WTC11 (cell line): ENCODE measurements at regions not wholly inside any gene's neighbourhood (a gene's known extent, or its start where the extent isn't known, plus 50 kb on each side); places are given as distances from the start of the nearest gene placed in this dataset.

Experiments
- ATAC-seq: fragments of 200-7000 bp; cut with Tn5 transposase; 2 replicates; pipeline ENCODE4 v1.10.0; 2021; ENCODE audit warnings: mild to moderate bottlenecking, moderate library complexity
- CTCF ChIA-PET: fragments of 300-600 bp; sonication (Branson Sonifier 250); formaldehyde crosslinking; loops from one replicate; lab custom pipeline; 2021; ENCODE audit warnings: antibody characterized with exemption; lab: Charles Lee
- POLR2A ChIA-PET: fragments of 350-600 bp; sonication (Branson Sonifier 250); formaldehyde crosslinking; loops from one replicate; lab custom pipeline; 2021; ENCODE audit warnings: antibody characterized with exemption; lab: Charles Lee
- DNase-seq: peaks from one replicate; pipeline ENCODE4 v3.0.0; 2021; ENCODE audit warnings: low spot score
- H3K27ac Mint-ChIP-seq: 2 replicates; pipeline ENCODE4 v1.8.0; 2021; ENCODE audit warnings: mixed read lengths
- H3K27me3 Mint-ChIP-seq: 2 replicates; pipeline ENCODE4 v1.8.0; 2021; ENCODE audit warnings: low read depth, mild to moderate bottlenecking, moderate library complexity, mixed read lengths
- H3K36me3 Mint-ChIP-seq: 2 replicates; pipeline ENCODE4 v1.8.0; 2021; ENCODE audit warnings: mixed read lengths
- H3K4me1 Mint-ChIP-seq: 2 replicates; pipeline ENCODE4 v1.8.0; 2022; ENCODE audit warnings: mixed read lengths
- H3K4me3 Mint-ChIP-seq: 2 replicates; pipeline ENCODE4 v1.8.0; 2021; ENCODE audit warnings: mild to moderate bottlenecking, moderate library complexity, mixed read lengths
- H3K9me3 Mint-ChIP-seq: 2 replicates; pipeline ENCODE4 v1.8.0; 2021; ENCODE audit warnings: mixed read lengths
- ATF3 ChIP-seq: sonication (generic); formaldehyde crosslinking; conservative IDR thresholded peaks from 2 replicates; pipeline ENCODE4 v1.8.1; 2022; ENCODE audit warnings: mild to moderate bottlenecking, missing genetic modification reagents
- CTCF ChIP-seq: fragments of 200-600 bp; IDR thresholded peaks from 2 replicates; pipeline ENCODE4 v1.8.0; 2022; ENCODE audit warnings: antibody characterized with exemption
- ETV6 ChIP-seq: sonication (generic); formaldehyde crosslinking; IDR thresholded peaks from 2 replicates; pipeline ENCODE4 v1.8.1; 2022; ENCODE audit warnings: mild to moderate bottlenecking, missing genetic modification reagents
- FOXJ3 ChIP-seq: sonication (generic); formaldehyde crosslinking; IDR thresholded peaks from 2 replicates; pipeline ENCODE4 v1.9.0; 2021; ENCODE audit warnings: missing genetic modification reagents, mild to moderate bottlenecking, borderline replicate concordance
- FOXK1 ChIP-seq: sonication (generic); formaldehyde crosslinking; IDR thresholded peaks from 2 replicates; pipeline ENCODE4 v1.8.0; 2022; ENCODE audit warnings: mild to moderate bottlenecking, moderate library complexity, missing genetic modification reagents
- FOXP4 ChIP-seq: sonication (generic); formaldehyde crosslinking; IDR thresholded peaks from 2 replicates; pipeline ENCODE4 v1.8.0; 2022; ENCODE audit warnings: mild to moderate bottlenecking, missing genetic modification reagents
- GRHL2 ChIP-seq: fragments of 250-450 bp; sonication (Bioruptor Pico); IDR thresholded peaks from 2 replicates; pipeline ENCODE4 v1.8.0; 2022; ENCODE audit warnings: mild to moderate bottlenecking, moderate library complexity; ENCODE audit not compliant: insufficient replicate concordance, severe bottlenecking
- JAZF1 ChIP-seq: fragments of 250-450 bp; sonication (Bioruptor Pico); IDR thresholded peaks from 2 replicates; pipeline ENCODE4 v1.9.0; 2021; ENCODE audit warnings: moderate library complexity, mild to moderate bottlenecking, inconsistent platforms
- JUN ChIP-seq: sonication (generic); formaldehyde crosslinking; IDR thresholded peaks from 2 replicates; pipeline ENCODE4 v1.8.0; 2023; ENCODE audit warnings: mild to moderate bottlenecking, missing genetic modification reagents
- MLX ChIP-seq: sonication (generic); formaldehyde crosslinking; IDR thresholded peaks from 2 replicates; pipeline ENCODE4 v1.8.1; 2023; ENCODE audit warnings: mild to moderate bottlenecking, missing genetic modification reagents, moderate library complexity
- NR1H2 ChIP-seq: sonication (generic); formaldehyde crosslinking; IDR thresholded peaks from 2 replicates; pipeline ENCODE4 v1.9.0; 2021; ENCODE audit warnings: mild to moderate bottlenecking, moderate library complexity, missing genetic modification reagents
- NR3C1 ChIP-seq: sonication (generic); formaldehyde crosslinking; conservative IDR thresholded peaks from 2 replicates; pipeline ENCODE4 v1.8.1; 2023; ENCODE audit warnings: low read depth, mild to moderate bottlenecking, missing genetic modification reagents
- RELA ChIP-seq: sonication (generic); formaldehyde crosslinking; IDR thresholded peaks from 2 replicates; pipeline ENCODE4 v1.8.1; 2022; ENCODE audit warnings: missing genetic modification reagents, mild to moderate bottlenecking, borderline replicate concordance
- RORB ChIP-seq: fragments of 250-450 bp; sonication (Bioruptor Pico); IDR thresholded peaks from 2 replicates; pipeline ENCODE4 v1.9.0; 2021; ENCODE audit warnings: mild to moderate bottlenecking
- SMAD3 ChIP-seq: sonication (generic); formaldehyde crosslinking; IDR thresholded peaks from 2 replicates; pipeline ENCODE4 v1.8.0; 2022; ENCODE audit warnings: missing genetic modification reagents, mild to moderate bottlenecking, borderline replicate concordance
- SMAD4 ChIP-seq: sonication (generic); formaldehyde crosslinking; IDR thresholded peaks from 2 replicates; pipeline ENCODE4 v1.8.0; 2022; ENCODE audit warnings: mild to moderate bottlenecking, missing genetic modification reagents
- SP1 ChIP-seq: sonication (generic); formaldehyde crosslinking; conservative IDR thresholded peaks from 2 replicates; pipeline ENCODE4 v1.8.1; 2022; ENCODE audit warnings: missing genetic modification reagents
- TCF7 ChIP-seq: sonication (generic); formaldehyde crosslinking; IDR thresholded peaks from 2 replicates; pipeline ENCODE4 v1.8.0; 2022; ENCODE audit warnings: mild to moderate bottlenecking, low read depth, missing genetic modification reagents, moderate library complexity
- TEAD1 ChIP-seq: sonication (generic); formaldehyde crosslinking; IDR thresholded peaks from 2 replicates; pipeline ENCODE4 v1.8.0; 2022; ENCODE audit warnings: mild to moderate bottlenecking, missing genetic modification reagents
- TP53 ChIP-seq: sonication (generic); formaldehyde crosslinking; IDR thresholded peaks from 2 replicates; pipeline ENCODE4 v1.8.1; 2023; ENCODE audit warnings: mild to moderate bottlenecking, missing genetic modification reagents
- ZBTB21 ChIP-seq: sonication (generic); formaldehyde crosslinking; IDR thresholded peaks from 2 replicates; pipeline ENCODE4 v1.8.1; 2023; ENCODE audit warnings: mild to moderate bottlenecking, missing genetic modification reagents, borderline replicate concordance
- ZBTB43 ChIP-seq: sonication (generic); formaldehyde crosslinking; IDR thresholded peaks from 2 replicates; pipeline ENCODE4 v1.8.1; 2023; ENCODE audit warnings: mild to moderate bottlenecking, missing genetic modification reagents
- ZNF138 ChIP-seq: sonication (generic); formaldehyde crosslinking; conservative IDR thresholded peaks from 2 replicates; pipeline ENCODE4 v1.8.1; 2022; ENCODE audit warnings: mild to moderate bottlenecking, moderate library complexity, missing genetic modification reagents
- ZNF281 ChIP-seq: sonication (generic); formaldehyde crosslinking; IDR thresholded peaks from 2 replicates; pipeline ENCODE4 v1.8.0; 2023; ENCODE audit warnings: mild to moderate bottlenecking, missing genetic modification reagents
- ZNF416 ChIP-seq: fragments of 250-450 bp; sonication (Bioruptor Pico); IDR thresholded peaks from 2 replicates; pipeline ENCODE4 v1.9.0; 2021; ENCODE audit warnings: mild to moderate bottlenecking, inconsistent platforms
- ZNF671 ChIP-seq: fragments of 250-450 bp; sonication (Bioruptor Pico); IDR thresholded peaks from 2 replicates; pipeline ENCODE4 v1.8.0; 2021; ENCODE audit warnings: mild to moderate bottlenecking

- no peak for TF ChIP-seq SMAD3 (CRISPR knock-in tag)
- TF ChIP-seq SMAD4 (CRISPR knock-in tag): no peak
- no peak for TF ChIP-seq JAZF1
- no peak for TF ChIP-seq GRHL2
- no peak for TF ChIP-seq FOXP4
- no peak for TF ChIP-seq MLX (CRISPR knock-in tag)
- TF ChIP-seq, all 79 proteins: peak for 0
These were observed 224.2 kb upstream of the DIO3 start (continued) for GRCh38 chr14:101337053-101337452.

- Mint-ChIP-seq H3K9me3 (peaks cover 14% of the 10 kb centered on the region), H3K27me3 (no peaks in the 10 kb centered on the region), H3K4me3 (no peak overlapping the region), H3K27ac (no peak overlapping the region), H3K36me3 (no peaks in the 10 kb centered on the region), H3K4me1 (no peaks in the 10 kb centered on the region)
- TF ChIP-seq SP1 (CRISPR knock-in tag): no peak
- no peak for TF ChIP-seq NR1H2 (CRISPR knock-in tag)
- no peak for TF ChIP-seq CTCF
- no peak for TF ChIP-seq ATF3
- no peak for TF ChIP-seq TP53 (CRISPR knock-in tag)
- no peak for TF ChIP-seq TEAD1
- TF ChIP-seq ZBTB43 (CRISPR knock-in tag): no peak
- TF ChIP-seq FOXJ3 (CRISPR knock-in tag): no peak
- no peak for TF ChIP-seq FOXK1 (CRISPR knock-in tag)
- TF ChIP-seq ZNF138 (CRISPR knock-in tag): no peak
- TF ChIP-seq ZNF416: no peak
- DNase-seq (no peak), ATAC-seq (no peak)
- CTCF ChIA-PET: no interaction called here
- POLR2A ChIA-PET: no interaction called here
These were observed 220.7 kb upstream of the DIO3 start for GRCh38 chr14:101340556-101340955.

- no peak overlapping the region for H3K4me3 Mint-ChIP-seq
- H3K36me3 Mint-ChIP-seq: no peaks in the 10 kb centered on the region; the same call in 1 of the 2 replicates
- no peak for ATAC-seq
- ChIA-PET POLR2A (no interaction called here), CTCF (no interaction called here)
- H3K9me3 Mint-ChIP-seq: peaks cover 5% of the 10 kb centered on the region
- H3K27me3 Mint-ChIP-seq: no peaks in the 10 kb centered on the region; the same call in 1 of the 2 replicates
- H3K27ac Mint-ChIP-seq: no peak overlapping the region
- DNase-seq: no peak
- peaks cover 9% of the 10 kb centered on the region for H3K4me1 Mint-ChIP-seq
- TF ChIP-seq ETV6 (no peak), SMAD3 (CRISPR knock-in tag) (no peak), FOXK1 (CRISPR knock-in tag) (no peak), ZNF138 (CRISPR knock-in tag) (no peak), ZBTB21 (no peak), RELA (no peak), ZNF671 (no peak), RORB (CRISPR knock-in tag) (no peak), JUN (CRISPR knock-in tag) (no peak), NR3C1 (CRISPR knock-in tag) (no peak), TEAD1 (no peak), TCF7 (CRISPR knock-in tag) (no peak), ZNF281 (CRISPR knock-in tag) (no peak)
These were observed 213.2 kb upstream of the DIO3 start for GRCh38 chr14:101347893-101348777.
